VCaP (cell line): ENCODE measurements at regions not wholly inside any gene's neighbourhood (a gene's known extent, or its start where the extent isn't known, plus 50 kb on each side); places are given as distances from the start of the nearest gene placed in this dataset.

Experiments used
- H3K27ac ChIP-seq: fragments of 450-650 bp; 2 replicates; pipeline ENCODE4 v1.5.1; 2017
- CTCF ChIP-seq: fragments of 450-650 bp; conservative IDR thresholded peaks from 2 replicates; pipeline ENCODE4 v1.5.1; 2017; ENCODE audit warnings: mild to moderate bottlenecking, moderate library complexity

GRCh38 chr4:19092797-19093196 is 1071.2 kb upstream of the LCORL start:
- TF ChIP-seq CTCF = no peak
- no peak overlapping the region for H3K27ac ChIP-seq

GRCh38 chr4:19074036-19074435 is 1052.5 kb upstream of the LCORL start:
- TF ChIP-seq CTCF = no peak
- H3K27ac ChIP-seq = no peak overlapping the region

- H3K27ac ChIP-seq = no peak overlapping the region
- no peak for TF ChIP-seq CTCF
Measured at GRCh38 chr4:19063662-19064061, 1042.1 kb upstream of the LCORL start.

- no peak for TF ChIP-seq CTCF
- no peak overlapping the region for H3K27ac ChIP-seq
Measured at GRCh38 chr4:19054916-19055315, 1033.4 kb upstream of the LCORL start.

GRCh38 chr4:19051831-19052230 is 1030.3 kb upstream of the LCORL start:
- no peak overlapping the region for H3K27ac ChIP-seq
- TF ChIP-seq CTCF = no peak

- TF ChIP-seq CTCF = no peak
- H3K27ac ChIP-seq = no peak overlapping the region
Measured at GRCh38 chr4:19047279-19047880, 1025.8 kb upstream of the LCORL start.

GRCh38 chr4:19039816-19040215 is 1018.3 kb upstream of the LCORL start:
- no peak for TF ChIP-seq CTCF
- no peak overlapping the region for H3K27ac ChIP-seq

GRCh38 chr4:19038231-19038630 is 1016.7 kb upstream of the LCORL start:
- H3K27ac ChIP-seq = no peak overlapping the region
- TF ChIP-seq CTCF = no peak
